Natural killer cell treated with Interleukin-12 subunit alpha and Interleukin-12 subunit beta and Interleukin-15 and Interleukin-18, amount 100 ng/mL, for 72 hours (primary cell): ENCODE measurements at regions not wholly inside any gene's neighbourhood (a gene's known extent, or its start where the extent isn't known, plus 50 kb on each side); places are given as distances from the start of the nearest gene placed in this dataset.

Source experiments
- ATAC-seq, 2 donors: fragments of 150-1000 bp; cut with Tn5 transposase in 1 of 2; sonication (Bioruptor Pico), chemical (Tn5 transposase) in 1 of 2; 2 replicates each; pipeline ENCODE4 v1.10.0; 2021
- DNase-seq: peaks from one replicate; pipeline ENCODE4 v3.0.0; 2022; ENCODE audit warnings: low spot score
- H3K27ac Mint-ChIP-seq, 2 donors: 1 replicate in 1 of 2; 2 replicates in 1 of 2; pipeline ENCODE4 v1.8.0; 2022; ENCODE audit warnings: mixed read lengths in 2 of 2, mild to moderate bottlenecking in 1 of 2, moderate library complexity in 1 of 2
- H3K27me3 Mint-ChIP-seq, 2 donors: 1 replicate in 1 of 2; 2 replicates in 1 of 2; pipeline ENCODE4 v1.8.0; 2022; ENCODE audit warnings: mixed read lengths in 2 of 2
- H3K36me3 Mint-ChIP-seq: one replicate; pipeline ENCODE4 v1.8.0; 2022; ENCODE audit warnings: mixed read lengths
- H3K4me1 Mint-ChIP-seq, 2 donors: 1 replicate in 1 of 2; 2 replicates in 1 of 2; pipeline ENCODE4 v1.8.0; 2022; ENCODE audit warnings: low read depth in 2 of 2, mixed read lengths in 2 of 2, mild to moderate bottlenecking in 1 of 2
- H3K4me3 Mint-ChIP-seq: one replicate; pipeline ENCODE4 v1.8.0; 2022; ENCODE audit warnings: mixed read lengths
- H3K9me3 Mint-ChIP-seq: 2 replicates; pipeline ENCODE4 v1.8.0; 2022; ENCODE audit warnings: mixed read lengths

- Mint-ChIP-seq H3K9me3 (no peaks in the 10 kb centered on the region), H3K27ac (no peak overlapping the region), H3K4me1 (peaks cover 0 to 7% of the 10 kb centered on the region in 2 donors), H3K36me3 (no peaks in the 10 kb centered on the region), H3K27me3 (peaks cover 34 to 62% of the 10 kb centered on the region in 2 donors), H3K4me3 (no peak overlapping the region)
- DNase-seq (no peak), ATAC-seq (no peak)
Observed at GRCh38 chr9:85215961-85216360, 525.8 kb downstream of the AGTPBP1 start.

- Mint-ChIP-seq H3K4me1 (peaks cover 0 to 7% of the 10 kb centered on the region in 2 donors), H3K27ac (no peak overlapping the region), H3K9me3 (no peaks in the 10 kb centered on the region), H3K27me3 (peaks cover 35 to 64% of the 10 kb centered on the region in 2 donors), H3K4me3 (no peak overlapping the region), H3K36me3 (no peaks in the 10 kb centered on the region)
- DNase-seq (no peak), ATAC-seq (no peak)
Observed at GRCh38 chr9:85215416-85215815, 526.3 kb downstream of the AGTPBP1 start.

GRCh38 chr9:85213650-85214607 is 527.8 kb downstream of the AGTPBP1 start:
- ATAC-seq (no peak), DNase-seq (no peak)
- H3K36me3 Mint-ChIP-seq: no peaks in the 10 kb centered on the region
- no peak overlapping the region for H3K27ac Mint-ChIP-seq
- H3K27me3 Mint-ChIP-seq: peaks cover 38 to 56% of the 10 kb centered on the region in 2 donors
- H3K4me3 Mint-ChIP-seq: no peak overlapping the region
- H3K9me3 Mint-ChIP-seq: no peaks in the 10 kb centered on the region
- H3K4me1 Mint-ChIP-seq: peaks cover 0 to 7% of the 10 kb centered on the region in 2 donors

- ATAC-seq: peak in 1 of 2 donors; percentile 24
- H3K27ac Mint-ChIP-seq: no peak overlapping the region
- H3K36me3 Mint-ChIP-seq: no peaks in the 10 kb centered on the region
- H3K4me3 Mint-ChIP-seq: no peak overlapping the region
- no peaks in the 10 kb centered on the region for H3K9me3 Mint-ChIP-seq
- H3K27me3 Mint-ChIP-seq: peaks cover 39 to 56% of the 10 kb centered on the region in 2 donors
- no peak for DNase-seq
- peaks cover 0 to 7% of the 10 kb centered on the region in 2 donors for H3K4me1 Mint-ChIP-seq
Observed at GRCh38 chr9:85212887-85213286, 528.9 kb downstream of the AGTPBP1 start.

GRCh38 chr9:85212209-85212608 is 529.5 kb downstream of the AGTPBP1 start:
- Mint-ChIP-seq H3K27ac (no peak overlapping the region), H3K9me3 (no peaks in the 10 kb centered on the region), H3K4me3 (no peak overlapping the region), H3K36me3 (no peaks in the 10 kb centered on the region), H3K4me1 (peaks cover 0 to 7% of the 10 kb centered on the region in 2 donors), H3K27me3 (peaks cover 36 to 50% of the 10 kb centered on the region in 2 donors)
- no peak for ATAC-seq
- DNase-seq: no peak

- DNase-seq: no peak
- H3K9me3 Mint-ChIP-seq: no peaks in the 10 kb centered on the region
- no peak overlapping the region for H3K4me3 Mint-ChIP-seq
- peaks cover 18 to 24% of the 10 kb centered on the region in 2 donors for H3K27me3 Mint-ChIP-seq
- ATAC-seq: no peak
- peaks cover 0 to 7% of the 10 kb centered on the region in 2 donors for H3K4me1 Mint-ChIP-seq
- no peaks in the 10 kb centered on the region for H3K36me3 Mint-ChIP-seq
- H3K27ac Mint-ChIP-seq: no peak overlapping the region
Observed at GRCh38 chr9:85208666-85209065, 533.1 kb downstream of the AGTPBP1 start.

GRCh38 chr9:85204176-85204575 is 534.6 kb downstream of the NTRK2 start:
- Mint-ChIP-seq H3K9me3 (no peaks in the 10 kb centered on the region), H3K4me1 (no peaks in the 10 kb centered on the region), H3K27me3 (peaks cover 7 to 9% of the 10 kb centered on the region in 2 donors), H3K27ac (no peak overlapping the region), H3K4me3 (no peak overlapping the region), H3K36me3 (no peaks in the 10 kb centered on the region)
- ATAC-seq (no peak), DNase-seq (no peak)

GRCh38 chr9:85202596-85202995 is 533.1 kb downstream of the NTRK2 start:
- H3K4me3 Mint-ChIP-seq: no peak overlapping the region
- H3K9me3 Mint-ChIP-seq: no peaks in the 10 kb centered on the region
- ATAC-seq (no peak), DNase-seq (no peak)
- no peaks in the 10 kb centered on the region for H3K36me3 Mint-ChIP-seq
- H3K27ac Mint-ChIP-seq: no peak overlapping the region
- peaks cover 4 to 9% of the 10 kb centered on the region in 2 donors for H3K27me3 Mint-ChIP-seq
- no peaks in the 10 kb centered on the region for H3K4me1 Mint-ChIP-seq

- no peak for DNase-seq
- H3K27me3 Mint-ChIP-seq: peaks cover 4 to 9% of the 10 kb centered on the region in 2 donors
- H3K4me3 Mint-ChIP-seq: no peak overlapping the region
- ATAC-seq: no peak
- no peaks in the 10 kb centered on the region for H3K9me3 Mint-ChIP-seq
- H3K36me3 Mint-ChIP-seq: no peaks in the 10 kb centered on the region
- no peak overlapping the region for H3K27ac Mint-ChIP-seq
- H3K4me1 Mint-ChIP-seq: no peaks in the 10 kb centered on the region
Observed at GRCh38 chr9:85200726-85201404, 531.3 kb downstream of the NTRK2 start.

- ATAC-seq (no peak), DNase-seq (no peak)
- Mint-ChIP-seq H3K9me3 (no peaks in the 10 kb centered on the region), H3K36me3 (peaks cover 3% of the 10 kb centered on the region), H3K27me3 (peaks cover 4 to 12% of the 10 kb centered on the region in 2 donors), H3K4me1 (no peaks in the 10 kb centered on the region), H3K27ac (no peak overlapping the region), H3K4me3 (no peak overlapping the region)
Observed at GRCh38 chr9:85199866-85200495, 530.5 kb downstream of the NTRK2 start.

- Mint-ChIP-seq H3K36me3 (peaks cover 7% of the 10 kb centered on the region), H3K4me1 (peaks cover 8 to 13% of the 10 kb centered on the region in 2 donors), H3K4me3 (no peak overlapping the region), H3K27me3 (peaks cover 17 to 30% of the 10 kb centered on the region in 2 donors), H3K9me3 (no peaks in the 10 kb centered on the region), H3K27ac (no peak overlapping the region)
- DNase-seq (no peak), ATAC-seq (no peak)
Observed at GRCh38 chr9:85192750-85193149, 523.2 kb downstream of the NTRK2 start.

- peaks cover 20 to 24% of the 10 kb centered on the region in 2 donors for H3K27me3 Mint-ChIP-seq
- DNase-seq (no peak), ATAC-seq (no peak)
- H3K9me3 Mint-ChIP-seq: no peaks in the 10 kb centered on the region
- no peak overlapping the region for H3K4me3 Mint-ChIP-seq
- H3K4me1 Mint-ChIP-seq: peaks cover 11 to 19% of the 10 kb centered on the region in 2 donors
- H3K27ac Mint-ChIP-seq: no peak overlapping the region
- no peaks in the 10 kb centered on the region for H3K36me3 Mint-ChIP-seq
Observed at GRCh38 chr9:85186218-85186585, 516.7 kb downstream of the NTRK2 start.

GRCh38 chr9:85185486-85186217 is 516.1 kb downstream of the NTRK2 start:
- peaks cover 11 to 19% of the 10 kb centered on the region in 2 donors for H3K4me1 Mint-ChIP-seq
- DNase-seq: no peak
- H3K27me3 Mint-ChIP-seq: peaks cover 25 to 29% of the 10 kb centered on the region in 2 donors

More at GRCh38 chr9:85185486-85186217, 516.1 kb downstream of the NTRK2 start:
- no peak overlapping the region for H3K4me3 Mint-ChIP-seq
- H3K9me3 Mint-ChIP-seq: no peaks in the 10 kb centered on the region
- no peak for ATAC-seq
- H3K27ac Mint-ChIP-seq: no peak overlapping the region
- H3K36me3 Mint-ChIP-seq: no peaks in the 10 kb centered on the region
